ENCODE measurements at regions not wholly inside any gene's neighbourhood (a gene's known extent, or its start where the extent isn't known, plus 50 kb on each side); places are given as distances from the start of the nearest gene placed in this dataset.

DNA sequence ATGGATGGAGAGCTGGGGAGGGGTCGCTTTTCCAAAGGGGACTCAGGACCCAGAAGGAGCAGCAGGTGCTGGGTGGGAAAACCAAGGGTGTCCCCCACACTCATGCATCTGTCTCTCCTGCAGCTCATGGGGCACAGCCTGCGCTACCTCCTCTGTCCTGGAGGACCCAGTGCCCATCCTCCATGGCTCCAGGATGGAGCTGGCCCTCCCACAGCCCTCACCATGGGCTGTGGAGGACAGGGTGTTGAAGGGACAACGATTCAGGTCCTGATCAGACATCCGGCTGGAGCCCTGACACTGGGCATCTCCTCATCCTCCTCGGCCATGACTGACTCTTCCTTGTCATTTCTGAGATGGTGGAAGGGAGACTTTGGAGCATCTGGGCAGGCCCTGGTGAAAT is 97.9 kb upstream of the SULF2 start:
- TF ChIP-seq, protein P1, sequence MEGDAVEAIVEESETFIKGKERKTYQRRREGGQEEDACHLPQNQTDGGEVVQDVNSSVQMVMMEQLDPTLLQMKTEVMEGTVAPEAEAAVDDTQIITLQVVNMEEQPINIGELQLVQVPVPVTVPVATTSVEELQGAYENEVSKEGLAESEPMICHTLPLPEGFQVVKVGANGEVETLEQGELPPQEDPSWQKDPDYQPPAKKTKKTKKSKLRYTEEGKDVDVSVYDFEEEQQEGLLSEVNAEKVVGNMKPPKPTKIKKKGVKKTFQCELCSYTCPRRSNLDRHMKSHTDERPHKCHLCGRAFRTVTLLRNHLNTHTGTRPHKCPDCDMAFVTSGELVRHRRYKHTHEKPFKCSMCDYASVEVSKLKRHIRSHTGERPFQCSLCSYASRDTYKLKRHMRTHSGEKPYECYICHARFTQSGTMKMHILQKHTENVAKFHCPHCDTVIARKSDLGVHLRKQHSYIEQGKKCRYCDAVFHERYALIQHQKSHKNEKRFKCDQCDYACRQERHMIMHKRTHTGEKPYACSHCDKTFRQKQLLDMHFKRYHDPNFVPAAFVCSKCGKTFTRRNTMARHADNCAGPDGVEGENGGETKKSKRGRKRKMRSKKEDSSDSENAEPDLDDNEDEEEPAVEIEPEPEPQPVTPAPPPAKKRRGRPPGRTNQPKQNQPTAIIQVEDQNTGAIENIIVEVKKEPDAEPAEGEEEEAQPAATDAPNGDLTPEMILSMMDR (IDR thresholded peaks at IDR 0.05; ENCODE audit: borderline replicate concordance, extremely low read depth, low read length, poor library complexity, severe bottlenecking): no peak
- no peak for TF ChIP-seq EZH2 (IDR thresholded peaks at IDR 0.05; ENCODE audit: borderline replicate concordance, low read depth, low read length, severe bottlenecking)
